ENCODE measurements at regions not wholly inside any gene's neighbourhood (a gene's known extent, or its start where the extent isn't known, plus 50 kb on each side); places are given as distances from the start of the nearest gene placed in this dataset.
A peak's percentile ranks its signal among the peaks of the same experiment; 100 is the strongest.

GRCh38 chr7:41817386-41817785 is 114.5 kb upstream of the INHBA start:
- no peaks in the 10 kb centered on the region for H3K79me2 ChIP-seq (ENCODE audit: control insufficient read depth, insufficient read depth, low read length)
- H3K36me3 ChIP-seq (replicated peaks in 1 of 2; ENCODE audit: control extremely low read depth in 1 of 2, control insufficient read depth in 1 of 2, extremely low read depth in 1 of 2, insufficient read depth in 2 of 2, low read length in 1 of 2): no peaks in the 10 kb centered on the region
- Mint-ChIP-seq H3K9me3 (ENCODE audit: insufficient read depth) (peaks cover 3% of the 10 kb centered on the region), H3K27me3 (no peaks in the 10 kb centered on the region), H3K4me3 (no peak overlapping the region), H3K4me1 (peaks cover 22% of the 10 kb centered on the region), H3K27ac (no peak overlapping the region)
- intact Hi-C loops (cut with micrococcal nuclease): no loop called here
- DNase-seq: no peak
- WGBS (ENCODE audit: insufficient coverage): no CpG with 5 or more reads among the region's 2 CpGs
- peaks cover 0 to 2% (median 2%) of the 10 kb centered on the region in 3 donors for H3K9me3 ChIP-seq (ENCODE audit: control extremely low read depth in 1 of 3, control insufficient read depth in 2 of 3, insufficient read depth in 1 of 3, low read length in 2 of 3)
- peaks cover 5 to 6% of the 10 kb centered on the region in 2 donors for H3K4me1 ChIP-seq (ENCODE audit: control insufficient read depth in 2 of 2, insufficient read depth in 2 of 2, low read length in 2 of 2)
- ATAC-seq (ENCODE audit: low read depth): no peak
- TF ChIP-seq EZH2 (IDR thresholded peaks at IDR 0.05; ENCODE audit: borderline replicate concordance, insufficient read depth, low read depth, low read length, poor library complexity, severe bottlenecking): no peak
- TF ChIP-seq, protein P1, sequence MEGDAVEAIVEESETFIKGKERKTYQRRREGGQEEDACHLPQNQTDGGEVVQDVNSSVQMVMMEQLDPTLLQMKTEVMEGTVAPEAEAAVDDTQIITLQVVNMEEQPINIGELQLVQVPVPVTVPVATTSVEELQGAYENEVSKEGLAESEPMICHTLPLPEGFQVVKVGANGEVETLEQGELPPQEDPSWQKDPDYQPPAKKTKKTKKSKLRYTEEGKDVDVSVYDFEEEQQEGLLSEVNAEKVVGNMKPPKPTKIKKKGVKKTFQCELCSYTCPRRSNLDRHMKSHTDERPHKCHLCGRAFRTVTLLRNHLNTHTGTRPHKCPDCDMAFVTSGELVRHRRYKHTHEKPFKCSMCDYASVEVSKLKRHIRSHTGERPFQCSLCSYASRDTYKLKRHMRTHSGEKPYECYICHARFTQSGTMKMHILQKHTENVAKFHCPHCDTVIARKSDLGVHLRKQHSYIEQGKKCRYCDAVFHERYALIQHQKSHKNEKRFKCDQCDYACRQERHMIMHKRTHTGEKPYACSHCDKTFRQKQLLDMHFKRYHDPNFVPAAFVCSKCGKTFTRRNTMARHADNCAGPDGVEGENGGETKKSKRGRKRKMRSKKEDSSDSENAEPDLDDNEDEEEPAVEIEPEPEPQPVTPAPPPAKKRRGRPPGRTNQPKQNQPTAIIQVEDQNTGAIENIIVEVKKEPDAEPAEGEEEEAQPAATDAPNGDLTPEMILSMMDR (IDR thresholded peaks at IDR 0.05): no peak
- no peak overlapping the region for H2AFZ ChIP-seq (ENCODE audit: insufficient read depth, low read depth, low read length, poor library complexity, severe bottlenecking)
- no peak overlapping the region for H3K27ac ChIP-seq (ENCODE audit: low read length in 2 of 2)
- H4K20me1 ChIP-seq (ENCODE audit: control insufficient read depth, insufficient read depth, low read length, poor library complexity, severe bottlenecking): no peaks in the 10 kb centered on the region
- H3K9ac ChIP-seq (ENCODE audit: low read length): no peak overlapping the region
- no peak overlapping the region for H3K4me3 ChIP-seq (ENCODE audit: control extremely low read depth in 1 of 5, extremely low read depth in 1 of 5, insufficient read depth in 1 of 5, low read depth in 2 of 5, low read length in 4 of 5)
- POLR2A ChIA-PET: no interaction called here
- CTCF ChIA-PET: interaction anchor here (0.8 to 1.0 kb wide), 3 partner anchors 12 to 160 kb away, joined by 3 to 4 read pairs (median 3); no protein-coding TSS in a partner anchor
- no peak overlapping the region for H3K4me2 ChIP-seq (replicated peaks; ENCODE audit: low read depth, low read length, poor library complexity, severe bottlenecking)
- H3K27me3 ChIP-seq (replicated peaks in 1 of 4; ENCODE audit: control extremely low read depth in 1 of 4, control insufficient read depth in 3 of 4, insufficient read depth in 4 of 4, low read length in 3 of 4): no peaks in the 10 kb centered on the region

DNA sequence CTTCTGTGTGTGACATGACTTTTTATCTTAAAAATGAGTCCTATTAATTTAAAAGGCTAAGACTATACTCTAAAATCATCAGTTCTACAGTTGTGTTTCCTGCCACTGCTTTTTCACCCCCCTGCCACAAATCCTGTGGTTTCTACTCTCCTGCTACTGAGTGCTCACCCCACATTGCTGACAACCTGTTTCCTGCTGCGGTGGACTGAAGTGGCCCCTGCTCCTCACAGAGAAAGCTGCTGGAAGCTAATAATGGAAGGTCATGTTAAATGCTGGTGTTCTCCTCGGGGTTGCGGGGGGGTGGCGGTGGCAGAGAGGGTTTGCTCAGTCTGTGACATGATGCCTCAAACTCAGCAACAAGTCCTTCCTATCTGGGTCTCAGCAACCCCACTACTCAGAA is 113.2 kb upstream of the INHBA start:
- H3K27me3 ChIP-seq (replicated peaks in 1 of 4; ENCODE audit: control extremely low read depth in 1 of 4, control insufficient read depth in 3 of 4, insufficient read depth in 4 of 4, low read length in 3 of 4): no peaks in the 10 kb centered on the region
- H3K4me3 Mint-ChIP-seq: peak overlapping the region; percentile 4
- H3K9me3 Mint-ChIP-seq (ENCODE audit: insufficient read depth): peaks cover 3% of the 10 kb centered on the region
- H3K4me2 ChIP-seq (replicated peaks; ENCODE audit: low read depth, low read length, poor library complexity, severe bottlenecking): no peak overlapping the region
- H4K20me1 ChIP-seq (ENCODE audit: control insufficient read depth, insufficient read depth, low read length, poor library complexity, severe bottlenecking): no peaks in the 10 kb centered on the region
- TF ChIP-seq EZH2 (IDR thresholded peaks at IDR 0.05; ENCODE audit: borderline replicate concordance, insufficient read depth, low read depth, low read length, poor library complexity, severe bottlenecking): no peak
- TF ChIP-seq, protein P1 (IDR thresholded peaks at IDR 0.05): no peak
- DNase-seq (peak; percentile 13), ATAC-seq (ENCODE audit: low read depth) (no peak)
- no peaks in the 10 kb centered on the region for H3K36me3 ChIP-seq (replicated peaks in 1 of 2; ENCODE audit: control extremely low read depth in 1 of 2, control insufficient read depth in 1 of 2, extremely low read depth in 1 of 2, insufficient read depth in 2 of 2, low read length in 1 of 2)
- H3K4me1 ChIP-seq (ENCODE audit: control insufficient read depth in 2 of 2, insufficient read depth in 2 of 2, low read length in 2 of 2): peaks cover 5 to 6% of the 10 kb centered on the region in 2 donors
- no peak overlapping the region for H3K4me3 ChIP-seq (ENCODE audit: control extremely low read depth in 1 of 5, extremely low read depth in 1 of 5, insufficient read depth in 1 of 5, low read depth in 2 of 5, low read length in 4 of 5)
- CTCF ChIA-PET: no interaction called here
- WGBS (ENCODE audit: insufficient coverage): 17% methylated on average over 1 of the region's 4 CpGs
- H3K27ac ChIP-seq (ENCODE audit: low read length in 2 of 2): no peak overlapping the region
- peaks cover 25% of the 10 kb centered on the region for H3K4me1 Mint-ChIP-seq
- H3K27me3 Mint-ChIP-seq: no peaks in the 10 kb centered on the region
- H2AFZ ChIP-seq (ENCODE audit: insufficient read depth, low read depth, low read length, poor library complexity, severe bottlenecking): peak overlapping the region; percentile 20
- peaks cover 0 to 2% (median 0%) of the 10 kb centered on the region in 3 donors for H3K9me3 ChIP-seq (ENCODE audit: control extremely low read depth in 1 of 3, control insufficient read depth in 2 of 3, insufficient read depth in 1 of 3, low read length in 2 of 3)
- intact Hi-C loops (cut with micrococcal nuclease): no loop called here
- no peak overlapping the region for H3K27ac Mint-ChIP-seq
- no peaks in the 10 kb centered on the region for H3K79me2 ChIP-seq (ENCODE audit: control insufficient read depth, insufficient read depth, low read length)
- no peak overlapping the region for H3K9ac ChIP-seq (ENCODE audit: low read length)
- POLR2A ChIA-PET: no interaction called here
